Spleen (tissue), 7 donors: ENCODE measurements at regions not wholly inside any gene's neighbourhood (a gene's known extent, or its start where the extent isn't known, plus 50 kb on each side); places are given as distances from the start of the nearest gene placed in this dataset.

Source experiments
- POLR2A ChIP-seq, 3 donors: fragments of 450-650 bp; IDR thresholded peaks; one replicate each; pipeline ENCODE4 v1.5.1; 2017; ENCODE audit warnings: antibody characterized with exemption in 3 of 3, mild to moderate bottlenecking in 1 of 3
- TF ChIP-seq, protein P1 (sequence below), 11 experiments: fragments of 200-600 bp in 7 of 11; fragments of 450-650 bp in 4 of 11; sonication (generic) in 4 of 11; IDR thresholded peaks in 8 of 11; conservative IDR thresholded peaks in 3 of 11; 1 replicate in 7 of 11; 2 replicates in 4 of 11; pipeline versions ENCODE4 v1.4.0 to v1.8.0; 2016 to 2021; ENCODE audit warnings: antibody characterized with exemption in 11 of 11, inconsistent platforms in 4 of 11, mild to moderate bottlenecking in 1 of 11
- donor health status: DM: no; HTN: no; CAD: no; lungs with moderate emphysema.
- donor health status: DM: no; HTN: no; CAD: no.
- donor health status: DM: no; HTN: no; CAD: no.

DNA sequence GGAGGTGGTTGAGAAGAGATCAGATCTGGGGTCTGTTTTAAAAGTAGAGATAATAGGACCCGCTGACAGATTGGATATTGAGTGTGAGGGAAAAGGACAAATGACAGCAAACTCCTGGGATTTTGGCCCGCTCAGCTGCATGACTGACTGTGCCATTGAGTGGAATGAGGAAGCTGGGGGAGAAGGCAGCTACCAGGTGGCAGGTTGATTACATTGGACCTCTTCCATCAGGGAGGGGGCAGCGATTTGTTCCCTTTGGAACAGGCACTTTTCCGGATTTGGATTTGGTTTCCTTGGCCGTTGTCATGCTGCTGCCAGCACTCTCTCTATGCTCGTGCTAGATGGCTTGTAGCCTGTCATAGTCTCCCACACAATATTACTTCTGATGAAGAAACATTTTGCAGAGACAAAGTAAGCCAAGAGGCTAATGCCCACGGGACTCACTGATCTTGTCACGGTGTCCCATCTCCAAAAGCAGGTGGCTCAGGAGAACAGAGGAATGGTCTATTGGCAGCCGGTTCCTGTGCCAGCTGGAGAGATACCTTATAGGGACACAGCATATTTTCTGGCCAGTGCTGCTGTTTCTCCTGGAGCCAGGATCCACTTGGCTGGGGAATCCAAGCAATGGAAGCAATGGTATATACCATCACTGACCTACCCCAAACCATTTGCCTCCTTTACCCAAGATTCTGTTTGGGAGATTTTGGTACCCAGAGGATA lies 69.1 kb upstream of the WAC start:
- TF ChIP-seq, protein P1, sequence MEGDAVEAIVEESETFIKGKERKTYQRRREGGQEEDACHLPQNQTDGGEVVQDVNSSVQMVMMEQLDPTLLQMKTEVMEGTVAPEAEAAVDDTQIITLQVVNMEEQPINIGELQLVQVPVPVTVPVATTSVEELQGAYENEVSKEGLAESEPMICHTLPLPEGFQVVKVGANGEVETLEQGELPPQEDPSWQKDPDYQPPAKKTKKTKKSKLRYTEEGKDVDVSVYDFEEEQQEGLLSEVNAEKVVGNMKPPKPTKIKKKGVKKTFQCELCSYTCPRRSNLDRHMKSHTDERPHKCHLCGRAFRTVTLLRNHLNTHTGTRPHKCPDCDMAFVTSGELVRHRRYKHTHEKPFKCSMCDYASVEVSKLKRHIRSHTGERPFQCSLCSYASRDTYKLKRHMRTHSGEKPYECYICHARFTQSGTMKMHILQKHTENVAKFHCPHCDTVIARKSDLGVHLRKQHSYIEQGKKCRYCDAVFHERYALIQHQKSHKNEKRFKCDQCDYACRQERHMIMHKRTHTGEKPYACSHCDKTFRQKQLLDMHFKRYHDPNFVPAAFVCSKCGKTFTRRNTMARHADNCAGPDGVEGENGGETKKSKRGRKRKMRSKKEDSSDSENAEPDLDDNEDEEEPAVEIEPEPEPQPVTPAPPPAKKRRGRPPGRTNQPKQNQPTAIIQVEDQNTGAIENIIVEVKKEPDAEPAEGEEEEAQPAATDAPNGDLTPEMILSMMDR (IDR thresholded peaks at IDR 0.05 in 8 of 11, conservative IDR thresholded peaks at IDR 0.05 in 3 of 11): no peak
- no peak for TF ChIP-seq POLR2A (IDR thresholded peaks at IDR 0.05)
